Smooth muscle cell (in vitro differentiated cells): ENCODE measurements at regions not wholly inside any gene's neighbourhood (a gene's known extent, or its start where the extent isn't known, plus 50 kb on each side); places are given as distances from the start of the nearest gene placed in this dataset.

Experiments
- DNase-seq: peaks from one replicate; lab custom pipeline; 2025; ENCODE audit not compliant: unreplicated experiment; lab: John Stamatoyannopoulos, UW
- H2AFZ ChIP-seq: fragments of 200-600 bp; sonication (generic); 2 replicates; pipeline ENCODE4 v1.6.0; 2016; ENCODE audit warnings: antibody characterized with exemption, low read depth, mild to moderate bottlenecking
- H3F3A ChIP-seq: fragments of 200-600 bp; sonication (generic); 2 replicates; pipeline ENCODE4 v1.6.0; 2017; ENCODE audit warnings: antibody characterized with exemption, low read depth
- H3K27ac ChIP-seq: fragments of 200-600 bp; sonication (generic); 2 replicates; pipeline ENCODE4 v1.5.1; 2016; ENCODE audit warnings: low read depth, mild to moderate bottlenecking
- H3K27me3 ChIP-seq: fragments of 200-600 bp; sonication (generic); 2 replicates; pipeline ENCODE4 v1.6.1; 2016; ENCODE audit warnings: low read depth, mild to moderate bottlenecking
- H3K36me3 ChIP-seq: fragments of 200-600 bp; sonication (generic); 2 replicates; pipeline ENCODE4 v1.5.1; 2016; ENCODE audit warnings: low read depth
- H3K4me1 ChIP-seq: fragments of 200-600 bp; sonication (generic); 2 replicates; pipeline ENCODE4 v1.5.1; 2016; ENCODE audit warnings: low read depth
- H3K4me2 ChIP-seq: fragments of 200-600 bp; sonication (generic); 2 replicates; pipeline ENCODE4 v1.6.0; 2016; ENCODE audit warnings: mild to moderate bottlenecking
- H3K4me3 ChIP-seq: fragments of 200-600 bp; sonication (generic); 2 replicates; pipeline ENCODE4 v1.5.1; 2016; ENCODE audit warnings: mild to moderate bottlenecking
- H3K79me2 ChIP-seq: fragments of 200-600 bp; sonication (generic); 2 replicates; pipeline ENCODE4 v1.6.0; 2016; ENCODE audit warnings: low read depth, mild to moderate bottlenecking
- H3K9ac ChIP-seq: fragments of 200-600 bp; sonication (generic); 2 replicates; pipeline ENCODE4 v1.6.0; 2016; ENCODE audit warnings: low read depth
- H3K9me3 ChIP-seq: fragments of 200-600 bp; sonication (generic); replicated peaks from 2 replicates; pipeline ENCODE4 v1.5.1; 2016; ENCODE audit warnings: low read depth
- H4K20me1 ChIP-seq: fragments of 200-600 bp; sonication (generic); 2 replicates; pipeline ENCODE4 v1.6.0; 2016; ENCODE audit warnings: low read depth
- WGBS: methylation state at CpG from one replicate; pipeline ENCODE4 v1.1.7; 2016; ENCODE audit warnings: low lambda C conversion rate; 5-methylcytosine and 5-hydroxymethylcytosine counted together
- TF ChIP-seq, protein P1 (sequence below): fragments of 200-600 bp; sonication (generic); IDR thresholded peaks from 2 replicates; pipeline ENCODE4 v1.5.1; 2017; ENCODE audit warnings: borderline replicate concordance, mild to moderate bottlenecking, antibody characterized with exemption; ENCODE audit not compliant: insufficient read depth, poor library complexity, severe bottlenecking

- no peaks in the 10 kb centered on the region for H3F3A ChIP-seq
- TF ChIP-seq, protein P1, sequence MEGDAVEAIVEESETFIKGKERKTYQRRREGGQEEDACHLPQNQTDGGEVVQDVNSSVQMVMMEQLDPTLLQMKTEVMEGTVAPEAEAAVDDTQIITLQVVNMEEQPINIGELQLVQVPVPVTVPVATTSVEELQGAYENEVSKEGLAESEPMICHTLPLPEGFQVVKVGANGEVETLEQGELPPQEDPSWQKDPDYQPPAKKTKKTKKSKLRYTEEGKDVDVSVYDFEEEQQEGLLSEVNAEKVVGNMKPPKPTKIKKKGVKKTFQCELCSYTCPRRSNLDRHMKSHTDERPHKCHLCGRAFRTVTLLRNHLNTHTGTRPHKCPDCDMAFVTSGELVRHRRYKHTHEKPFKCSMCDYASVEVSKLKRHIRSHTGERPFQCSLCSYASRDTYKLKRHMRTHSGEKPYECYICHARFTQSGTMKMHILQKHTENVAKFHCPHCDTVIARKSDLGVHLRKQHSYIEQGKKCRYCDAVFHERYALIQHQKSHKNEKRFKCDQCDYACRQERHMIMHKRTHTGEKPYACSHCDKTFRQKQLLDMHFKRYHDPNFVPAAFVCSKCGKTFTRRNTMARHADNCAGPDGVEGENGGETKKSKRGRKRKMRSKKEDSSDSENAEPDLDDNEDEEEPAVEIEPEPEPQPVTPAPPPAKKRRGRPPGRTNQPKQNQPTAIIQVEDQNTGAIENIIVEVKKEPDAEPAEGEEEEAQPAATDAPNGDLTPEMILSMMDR = no peak
- H3K9me3 ChIP-seq = no peaks in the 10 kb centered on the region
- no peak overlapping the region for H2AFZ ChIP-seq
- DNase-seq = no peak
- 97% methylated on average over 3 of the region's 3 CpGs for WGBS
- H3K4me1 ChIP-seq = no peaks in the 10 kb centered on the region
- H3K4me3 ChIP-seq = no peak overlapping the region
- no peak overlapping the region for H3K27ac ChIP-seq
- H3K4me2 ChIP-seq = no peak overlapping the region
- no peaks in the 10 kb centered on the region for H4K20me1 ChIP-seq
- H3K36me3 ChIP-seq = no peaks in the 10 kb centered on the region
- no peaks in the 10 kb centered on the region for H3K79me2 ChIP-seq
- H3K9ac ChIP-seq = no peak overlapping the region
- no peaks in the 10 kb centered on the region for H3K27me3 ChIP-seq
Measured at GRCh38 chr4:119707336-119707735, 78.7 kb upstream of the PDE5A start.

DNA sequence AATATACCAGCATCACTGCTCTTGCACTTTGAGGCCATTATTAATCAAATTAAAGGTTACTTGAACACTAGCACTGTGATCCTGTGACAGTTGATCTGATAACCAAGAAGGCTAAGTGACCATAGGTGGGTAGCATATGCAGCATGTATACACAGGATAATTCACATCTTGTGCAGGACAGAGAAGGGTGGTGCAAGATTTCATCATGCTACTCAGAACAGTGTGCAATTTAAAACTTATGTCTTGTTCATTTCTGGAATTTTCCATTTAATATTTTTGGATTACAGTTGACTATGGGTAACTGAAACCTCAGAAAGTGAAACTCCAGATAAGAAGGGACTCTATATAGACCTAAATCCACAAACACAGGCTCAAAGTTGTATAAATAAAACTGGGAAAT lies 78.2 kb upstream of the PDE5A start:
- DNase-seq = no peak
- H3K4me2 ChIP-seq = no peak overlapping the region
- H3K4me1 ChIP-seq = no peaks in the 10 kb centered on the region
- H3K36me3 ChIP-seq = no peaks in the 10 kb centered on the region
- H3K9ac ChIP-seq = no peak overlapping the region
- H3K27me3 ChIP-seq = no peaks in the 10 kb centered on the region
- H3K27ac ChIP-seq = no peak overlapping the region
- no peak overlapping the region for H3K4me3 ChIP-seq
- no peaks in the 10 kb centered on the region for H3K79me2 ChIP-seq
- H4K20me1 ChIP-seq = no peaks in the 10 kb centered on the region
- no peaks in the 10 kb centered on the region for H3K9me3 ChIP-seq
- no peak overlapping the region for H2AFZ ChIP-seq
- TF ChIP-seq, protein P1 = no peak
- no peaks in the 10 kb centered on the region for H3F3A ChIP-seq

DNA sequence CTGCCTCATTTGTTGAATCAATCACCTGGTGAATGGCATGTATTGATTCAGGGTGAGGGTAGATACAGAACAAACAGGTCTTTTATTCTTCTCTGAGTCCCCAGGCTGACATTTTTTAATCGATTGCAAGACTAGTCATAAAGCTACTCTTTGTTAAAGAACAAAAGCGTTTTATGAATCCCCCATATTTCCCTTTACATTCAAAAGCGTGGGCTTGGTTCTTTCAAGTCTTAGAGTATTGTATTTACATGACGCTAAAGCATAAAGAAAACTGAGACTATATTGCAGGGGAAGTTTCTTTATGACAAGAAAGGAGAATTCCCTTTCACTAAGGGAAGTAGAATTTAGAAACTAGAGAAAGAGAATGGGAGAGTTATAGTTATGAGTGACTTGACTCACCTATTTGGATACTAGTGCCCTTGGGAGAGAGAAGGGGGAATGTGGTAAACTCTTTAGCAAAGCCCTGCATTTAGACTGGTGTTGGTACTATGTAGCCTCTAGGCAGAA lies 69.3 kb upstream of the PDE5A start:
- Histone ChIP-seq H3F3A (no peaks in the 10 kb centered on the region), H3K27ac (no peak overlapping the region), H3K36me3 (no peaks in the 10 kb centered on the region), H3K4me2 (no peak overlapping the region), H3K27me3 (peaks cover 3% of the 10 kb centered on the region), H3K9ac (no peak overlapping the region), H3K9me3 (no peaks in the 10 kb centered on the region), H3K4me3 (no peak overlapping the region), H4K20me1 (no peaks in the 10 kb centered on the region), H3K4me1 (no peaks in the 10 kb centered on the region), H3K79me2 (no peaks in the 10 kb centered on the region), H2AFZ (no peak overlapping the region)
- TF ChIP-seq, protein P1 = no peak
- DNase-seq = no peak
- WGBS = 91% methylated on average over 4 of the region's 4 CpGs

- Histone ChIP-seq H3K4me1 (no peaks in the 10 kb centered on the region), H3K9ac (no peak overlapping the region), H3K4me3 (no peak overlapping the region), H2AFZ (no peak overlapping the region), H3K9me3 (no peaks in the 10 kb centered on the region), H4K20me1 (no peaks in the 10 kb centered on the region), H3K4me2 (no peak overlapping the region), H3K36me3 (no peaks in the 10 kb centered on the region), H3F3A (no peaks in the 10 kb centered on the region), H3K79me2 (no peaks in the 10 kb centered on the region), H3K27me3 (peaks cover 3% of the 10 kb centered on the region), H3K27ac (no peak overlapping the region)
- TF ChIP-seq, protein P1 = no peak
- DNase-seq = no peak
Measured at GRCh38 chr4:119696963-119697362, 68.4 kb upstream of the PDE5A start.
